DND-41 (cell line): ENCODE measurements at regions not wholly inside any gene's neighbourhood (a gene's known extent, or its start where the extent isn't known, plus 50 kb on each side); places are given as distances from the start of the nearest gene placed in this dataset.

Source experiments
- ATAC-seq: fragments of 200-7000 bp; cut with Tn5 transposase; 3 replicates; pipeline ENCODE4 v1.9.1; 2021; ENCODE audit warnings: low read depth; ENCODE audit not compliant: insufficient read depth
- DNase-seq: peaks from one replicate; pipeline ENCODE4 v3.0.0-alpha.2; 2020
- H2AFZ ChIP-seq: 2 replicates; pipeline ENCODE4 v1.6.0; 2012; ENCODE audit warnings: low read depth, low read length
- H3K27ac ChIP-seq: 2 replicates; pipeline ENCODE4 v1.5.1; 2012; ENCODE audit warnings: low read length, inconsistent platforms
- H3K27me3 ChIP-seq: fragments of 200-600 bp; sonication (generic); 2 replicates; pipeline ENCODE4 v1.6.0; 2012; ENCODE audit warnings: low read length, mild to moderate bottlenecking, inconsistent platforms; ENCODE audit not compliant: insufficient read depth, poor library complexity
- H3K36me3 ChIP-seq: 2 replicates; pipeline ENCODE4 v1.5.1; 2012; ENCODE audit warnings: low read length, inconsistent platforms; ENCODE audit not compliant: insufficient read depth
- H3K4me1 ChIP-seq: 2 replicates; pipeline ENCODE4 v1.5.1; 2012; ENCODE audit warnings: mild to moderate bottlenecking, low read length; ENCODE audit not compliant: insufficient read depth
- H3K4me2 ChIP-seq: 2 replicates; pipeline ENCODE4 v1.6.0; 2012; ENCODE audit warnings: mild to moderate bottlenecking, moderate library complexity, low read length, inconsistent platforms; ENCODE audit not compliant: insufficient read depth
- H3K4me3 ChIP-seq, 2 experiments: fragments of 200-600 bp in 1 of 2; shearing (Covaris generic) in 1 of 2; 2 replicates each; pipeline ENCODE4 v1.5.1; 2012 to 2016; ENCODE audit warnings: inconsistent platforms in 2 of 2, low read length in 2 of 2, mild to moderate bottlenecking in 2 of 2, low read depth in 1 of 2, moderate library complexity in 1 of 2
- H3K79me2 ChIP-seq: 2 replicates; pipeline ENCODE4 v1.6.0; 2012; ENCODE audit warnings: low read length, inconsistent platforms; ENCODE audit not compliant: insufficient read depth
- H3K9ac ChIP-seq: 2 replicates; pipeline ENCODE4 v1.6.0; 2012; ENCODE audit warnings: low read depth, mild to moderate bottlenecking, inconsistent platforms, low read length, moderate library complexity
- H3K9me3 ChIP-seq: 2 replicates; pipeline ENCODE4 v1.5.1; 2012; ENCODE audit warnings: low read length, moderate library complexity, mild to moderate bottlenecking, inconsistent platforms; ENCODE audit not compliant: insufficient read depth, severe bottlenecking
- H4K20me1 ChIP-seq: 2 replicates; pipeline ENCODE4 v1.6.0; 2012; ENCODE audit warnings: low read length; ENCODE audit not compliant: insufficient read depth
- EZH2 ChIP-seq: IDR thresholded peaks from 3 replicates; pipeline ENCODE4 v1.6.1; 2012; ENCODE audit warnings: borderline replicate concordance, low read depth, mild to moderate bottlenecking, moderate library complexity, low read length, inconsistent platforms; ENCODE audit not compliant: severe bottlenecking
- TF ChIP-seq, protein P1 (sequence below): IDR thresholded peaks from 2 replicates; pipeline ENCODE4 v1.5.1; 2012; ENCODE audit warnings: borderline replicate concordance, low read length, moderate library complexity, mild to moderate bottlenecking; ENCODE audit not compliant: poor library complexity, severe bottlenecking; ENCODE audit errors: extremely low read depth

DNA sequence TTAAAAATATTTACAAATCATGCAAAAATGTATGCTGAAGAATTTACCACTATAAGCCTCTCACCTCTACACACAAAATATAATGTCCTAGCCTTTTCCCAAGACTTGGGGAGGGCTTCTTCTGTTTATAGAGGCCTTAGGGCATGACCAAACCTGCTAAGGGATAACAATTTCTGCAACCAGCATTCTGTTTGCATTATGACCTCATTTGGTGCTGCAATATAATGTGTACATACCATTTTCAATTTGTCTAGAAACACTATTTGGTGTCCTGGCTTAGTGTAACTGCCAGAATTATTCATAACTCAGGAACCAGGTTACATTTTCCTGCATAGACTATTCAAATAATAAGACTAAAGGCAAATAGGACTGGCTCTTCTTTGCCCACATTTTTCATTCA lies 446.6 kb upstream of the SORCS1 start:
- DNase-seq (no peak), ATAC-seq (no peak)
- Histone ChIP-seq H4K20me1 (no peaks in the 10 kb centered on the region), H3K27ac (no peak overlapping the region), H3K4me1 (no peaks in the 10 kb centered on the region), H3K9ac (no peak overlapping the region), H3K4me3 (no peak overlapping the region), H2AFZ (no peak overlapping the region), H3K4me2 (no peak overlapping the region), H3K36me3 (no peaks in the 10 kb centered on the region), H3K9me3 (no peaks in the 10 kb centered on the region), H3K79me2 (no peaks in the 10 kb centered on the region), H3K27me3 (no peaks in the 10 kb centered on the region)
- TF ChIP-seq EZH2, result no peak
- TF ChIP-seq, protein P1, sequence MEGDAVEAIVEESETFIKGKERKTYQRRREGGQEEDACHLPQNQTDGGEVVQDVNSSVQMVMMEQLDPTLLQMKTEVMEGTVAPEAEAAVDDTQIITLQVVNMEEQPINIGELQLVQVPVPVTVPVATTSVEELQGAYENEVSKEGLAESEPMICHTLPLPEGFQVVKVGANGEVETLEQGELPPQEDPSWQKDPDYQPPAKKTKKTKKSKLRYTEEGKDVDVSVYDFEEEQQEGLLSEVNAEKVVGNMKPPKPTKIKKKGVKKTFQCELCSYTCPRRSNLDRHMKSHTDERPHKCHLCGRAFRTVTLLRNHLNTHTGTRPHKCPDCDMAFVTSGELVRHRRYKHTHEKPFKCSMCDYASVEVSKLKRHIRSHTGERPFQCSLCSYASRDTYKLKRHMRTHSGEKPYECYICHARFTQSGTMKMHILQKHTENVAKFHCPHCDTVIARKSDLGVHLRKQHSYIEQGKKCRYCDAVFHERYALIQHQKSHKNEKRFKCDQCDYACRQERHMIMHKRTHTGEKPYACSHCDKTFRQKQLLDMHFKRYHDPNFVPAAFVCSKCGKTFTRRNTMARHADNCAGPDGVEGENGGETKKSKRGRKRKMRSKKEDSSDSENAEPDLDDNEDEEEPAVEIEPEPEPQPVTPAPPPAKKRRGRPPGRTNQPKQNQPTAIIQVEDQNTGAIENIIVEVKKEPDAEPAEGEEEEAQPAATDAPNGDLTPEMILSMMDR, result no peak

DNA sequence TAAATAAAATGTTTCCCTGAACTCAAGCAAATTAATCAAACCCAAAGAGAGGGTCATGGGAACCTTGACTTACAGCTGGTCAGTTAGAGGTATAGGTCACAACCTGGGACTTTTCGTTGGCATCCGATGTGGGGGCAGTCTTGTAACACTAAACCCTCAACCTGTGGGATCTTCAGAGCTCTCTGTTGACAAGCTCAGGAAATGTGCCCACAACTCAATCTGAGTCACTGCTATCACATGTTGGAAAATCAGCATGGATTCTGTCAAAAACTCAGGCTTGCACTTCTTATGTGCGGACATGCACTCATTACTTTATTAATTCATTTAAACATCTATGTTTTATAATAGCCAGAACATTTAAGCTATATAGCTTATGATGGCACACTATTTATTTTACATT lies 424.6 kb upstream of the SORCS1 start:
- no peak for DNase-seq
- Histone ChIP-seq H3K4me1 (no peaks in the 10 kb centered on the region), H3K9ac (no peak overlapping the region), H3K27ac (no peak overlapping the region), H4K20me1 (no peaks in the 10 kb centered on the region), H3K4me2 (no peak overlapping the region), H3K4me3 (no peak overlapping the region), H3K27me3 (no peaks in the 10 kb centered on the region), H3K79me2 (no peaks in the 10 kb centered on the region), H2AFZ (no peak overlapping the region), H3K36me3 (no peaks in the 10 kb centered on the region), H3K9me3 (no peaks in the 10 kb centered on the region)
- ATAC-seq, result no peak
- TF ChIP-seq, protein P1, result no peak
- no peak for TF ChIP-seq EZH2

GRCh38 chr10:107585630-107586029 lies 421.1 kb upstream of the SORCS1 start:
- Histone ChIP-seq H3K27ac (no peak overlapping the region), H3K27me3 (no peaks in the 10 kb centered on the region), H3K79me2 (no peaks in the 10 kb centered on the region), H3K4me2 (no peak overlapping the region), H3K4me3 (no peak overlapping the region), H4K20me1 (no peaks in the 10 kb centered on the region), H3K9ac (no peak overlapping the region), H3K4me1 (no peaks in the 10 kb centered on the region), H3K9me3 (no peaks in the 10 kb centered on the region), H3K36me3 (no peaks in the 10 kb centered on the region), H2AFZ (no peak overlapping the region)
- ATAC-seq (no peak), DNase-seq (no peak)
- TF ChIP-seq, protein P1, result no peak
- no peak for TF ChIP-seq EZH2

DNA sequence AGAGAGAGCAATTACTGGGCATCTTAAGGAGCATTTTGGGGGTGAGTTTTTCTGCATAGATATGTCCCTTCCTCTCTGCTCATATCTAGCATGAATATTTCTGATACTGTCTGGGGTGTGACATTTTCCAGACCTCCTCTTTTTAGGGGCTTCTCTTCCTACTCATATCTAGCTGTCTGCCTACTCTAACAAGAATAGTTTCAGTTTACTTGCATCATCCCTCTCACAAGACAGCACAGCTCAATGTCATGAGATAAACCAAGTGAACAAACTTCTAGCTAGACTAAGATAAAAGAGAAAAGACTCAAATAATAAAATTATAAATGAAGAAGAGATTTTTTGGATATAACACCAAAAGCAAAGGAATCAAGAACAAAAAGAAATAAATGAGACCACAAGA lies 419.5 kb upstream of the SORCS1 start:
- Histone ChIP-seq H3K36me3 (no peaks in the 10 kb centered on the region), H3K9me3 (no peaks in the 10 kb centered on the region), H3K79me2 (no peaks in the 10 kb centered on the region), H3K27ac (no peak overlapping the region), H3K4me1 (no peaks in the 10 kb centered on the region), H4K20me1 (no peaks in the 10 kb centered on the region), H3K27me3 (no peaks in the 10 kb centered on the region), H3K4me2 (no peak overlapping the region), H3K9ac (no peak overlapping the region), H3K4me3 (no peak overlapping the region), H2AFZ (no peak overlapping the region)
- DNase-seq, result no peak
- no peak for ATAC-seq
- TF ChIP-seq, protein P1, result no peak
- no peak for TF ChIP-seq EZH2
